UCSD-AML1 (cell line): ENCODE measurements at regions not wholly inside any gene's neighbourhood (a gene's known extent, or its start where the extent isn't known, plus 50 kb on each side); places are given as distances from the start of the nearest gene placed in this dataset.
"Not testable (repeated sequence)": the region's sequence is repeated elsewhere in the genome, so short reads cannot be mapped to it uniquely, and the experiment has no call there.

Experiments used
- DNase-seq: peaks from one replicate; lab custom pipeline; 2025; ENCODE audit not compliant: unreplicated experiment; lab: John Stamatoyannopoulos, UW

DNA sequence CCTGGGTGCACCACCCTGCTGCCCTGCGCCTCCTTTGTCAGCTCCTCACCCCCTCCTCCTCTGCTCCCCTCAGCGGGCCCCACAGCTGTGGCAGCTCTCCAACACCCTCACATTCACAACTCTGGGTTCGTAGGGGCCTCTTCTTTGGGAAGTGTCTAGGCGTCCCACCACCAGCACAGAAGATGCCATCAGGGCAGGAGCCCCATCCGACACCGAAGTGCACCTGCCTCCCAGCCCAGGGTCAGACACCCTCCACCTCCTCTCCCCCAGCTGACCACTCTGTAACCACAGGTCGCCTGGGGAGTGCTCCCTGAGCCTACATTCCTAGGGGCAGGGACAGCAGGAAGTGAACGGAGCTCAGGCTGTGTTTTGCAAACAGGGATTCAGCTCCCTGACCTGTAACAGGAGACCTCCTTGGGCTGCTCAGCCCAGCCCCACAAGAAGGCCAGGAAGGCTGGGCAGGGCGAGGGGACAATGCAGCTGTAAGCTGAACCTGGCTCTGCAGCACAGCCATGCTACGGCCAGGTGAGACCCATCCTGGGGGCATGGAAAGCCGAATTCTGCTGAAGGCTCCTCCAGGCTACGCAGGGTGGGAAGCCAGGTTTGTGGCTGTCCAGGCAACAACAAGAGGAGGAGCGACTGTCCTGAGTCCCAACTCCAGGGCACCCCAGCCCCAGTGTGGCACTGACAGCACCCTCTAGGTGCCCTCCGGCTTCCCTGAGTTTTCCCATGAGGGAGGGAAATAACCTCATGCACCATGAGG lies 269.0 kb downstream of the GOLGA6L6 start:
- no peak for DNase-seq

DNA sequence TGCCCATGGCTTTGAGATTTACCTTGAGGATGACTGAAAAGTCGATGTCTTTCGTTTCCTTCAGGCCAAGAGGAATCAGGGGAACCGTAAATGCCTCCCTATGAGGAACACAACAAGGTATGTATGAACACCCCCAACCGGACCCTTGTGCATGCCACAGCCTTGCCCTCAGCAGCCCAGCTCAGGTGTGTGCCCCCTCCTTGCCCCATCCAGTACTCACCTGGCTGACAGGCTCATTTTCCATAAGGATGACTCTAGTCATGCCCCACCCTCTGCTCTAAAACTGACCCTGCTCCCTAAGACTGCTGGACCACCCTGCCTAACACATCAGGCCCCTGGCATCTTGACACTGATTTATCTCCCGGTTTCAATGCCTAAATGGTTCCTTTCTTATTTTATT lies 270.0 kb downstream of the GOLGA6L6 start:
- no peak for DNase-seq

GRCh38 chr15:20269956-20270355 lies 271.6 kb downstream of the GOLGA6L6 start:
- DNase-seq, result not testable (repeated sequence)

DNA sequence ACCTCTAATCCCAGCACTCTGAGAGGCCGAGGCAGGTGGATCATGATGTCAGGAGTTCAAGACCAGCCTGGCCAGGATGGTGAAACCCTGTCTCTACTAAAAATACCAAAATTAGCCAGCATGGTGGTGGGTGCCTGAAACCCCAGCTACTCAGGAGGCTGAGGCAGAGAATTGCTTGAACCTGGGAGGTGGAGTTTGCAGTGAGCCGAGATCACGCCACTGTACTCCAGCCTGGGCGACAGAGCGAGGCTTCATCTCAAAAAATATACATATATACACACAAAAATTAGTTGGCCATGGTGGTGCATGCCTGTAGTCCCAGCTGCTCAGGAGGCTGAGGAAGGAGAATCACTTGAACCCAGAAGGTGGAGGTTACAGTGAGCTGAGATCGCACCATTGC lies 273.6 kb downstream of the GOLGA6L6 start:
- not testable (repeated sequence) for DNase-seq

- not testable (repeated sequence) for DNase-seq
Observed at GRCh38 chr15:20267051-20267730, 274.4 kb downstream of the GOLGA6L6 start.

DNA sequence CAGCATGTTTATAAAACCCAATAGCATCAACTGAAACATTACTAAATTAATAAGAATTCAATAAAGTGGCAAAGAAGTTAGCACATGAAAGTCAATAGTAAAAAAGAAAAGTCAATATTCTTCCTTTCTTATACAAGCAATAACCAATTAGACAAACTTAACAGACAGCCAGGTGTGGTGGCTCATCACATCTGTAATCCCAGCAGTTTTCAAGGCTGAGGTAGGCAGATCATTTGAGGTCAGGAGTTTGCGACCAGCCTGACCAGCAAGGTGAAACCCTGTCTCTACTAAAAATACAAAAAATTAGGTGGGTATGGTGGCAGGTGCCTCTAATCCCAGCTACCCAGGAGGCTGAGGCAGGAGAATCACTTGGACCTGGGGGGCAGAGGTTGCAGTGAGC lies 275.9 kb downstream of the GOLGA6L6 start:
- DNase-seq, result not testable (repeated sequence)

- DNase-seq, result not testable (repeated sequence)
Observed at GRCh38 chr15:20261321-20262280, 280.0 kb downstream of the GOLGA6L6 start.

- DNase-seq, result not testable (repeated sequence)
Observed at GRCh38 chr15:20260650-20261049, 280.9 kb downstream of the GOLGA6L6 start.

- DNase-seq, result not testable (repeated sequence)
Observed at GRCh38 chr15:20259559-20260190, 281.9 kb downstream of the GOLGA6L6 start.

DNA sequence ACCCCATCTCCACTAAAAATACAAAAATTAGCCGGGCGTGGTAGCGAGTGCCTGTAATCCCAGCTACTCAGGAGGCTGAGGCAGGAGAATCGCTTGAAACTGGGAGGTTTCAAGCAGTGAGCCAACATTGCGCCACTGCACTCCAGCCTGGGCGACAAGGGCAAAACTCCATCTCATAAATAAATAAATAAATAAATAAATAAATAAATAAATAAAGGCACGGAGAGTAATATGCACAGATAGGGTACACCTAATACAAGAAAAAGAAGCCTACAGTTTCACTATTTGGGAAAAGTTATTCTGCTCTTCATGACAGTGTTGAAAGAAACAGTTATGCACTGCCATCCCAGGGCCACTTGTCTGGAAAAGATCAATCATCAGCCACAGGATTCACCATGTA lies 285.2 kb downstream of the GOLGA6L6 start:
- not testable (repeated sequence) for DNase-seq

DNA sequence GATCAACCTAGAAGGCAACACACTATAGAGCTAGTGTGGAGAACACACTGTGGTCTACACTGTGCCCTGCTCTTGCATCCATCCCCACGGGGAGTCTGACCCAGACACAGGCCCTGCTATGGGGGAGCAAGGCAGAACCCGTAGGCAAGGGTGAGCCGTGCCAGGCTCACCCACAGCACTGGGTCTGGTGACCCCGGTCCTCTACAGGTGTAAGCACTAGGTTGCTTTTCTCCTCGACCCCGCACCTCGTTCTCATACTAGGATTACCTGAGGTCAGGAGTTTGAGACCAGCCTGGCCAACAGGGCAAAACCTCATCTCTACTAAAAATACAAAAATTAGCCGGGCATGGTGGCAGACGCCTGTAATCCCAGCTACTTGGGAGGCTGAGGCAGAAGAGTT lies 286.0 kb downstream of the GOLGA6L6 start:
- not testable (repeated sequence) for DNase-seq

DNA sequence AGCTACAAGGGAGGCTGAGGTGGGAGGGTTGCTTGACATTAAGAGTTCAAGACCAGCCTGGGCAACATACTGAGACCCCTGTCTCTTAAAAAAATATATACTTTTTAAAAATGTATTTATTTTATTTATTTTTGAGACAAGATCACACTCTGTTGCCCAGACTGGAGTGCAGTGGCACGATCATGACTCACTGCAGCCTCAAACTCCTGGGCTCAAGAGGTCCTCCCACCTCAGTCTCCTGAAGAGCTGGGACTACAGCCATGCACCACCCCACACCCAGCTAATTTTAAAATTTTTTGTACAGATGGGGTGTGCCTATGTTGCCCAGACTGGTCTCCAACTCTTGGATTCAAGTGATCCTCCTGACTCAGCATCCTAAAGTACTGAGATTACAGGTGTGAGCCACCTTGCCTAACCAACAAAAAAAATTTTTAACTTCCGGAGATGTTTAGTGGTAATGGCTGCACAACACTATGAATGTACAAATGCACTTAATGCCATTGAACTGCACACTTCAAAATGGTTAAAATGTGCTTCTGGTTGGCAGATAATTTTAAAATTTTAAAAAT lies 288.5 kb downstream of the GOLGA6L6 start:
- DNase-seq, result not testable (repeated sequence)

GRCh38 chr15:20252040-20252439 lies 289.6 kb downstream of the GOLGA6L6 start:
- not testable (repeated sequence) for DNase-seq

DNA sequence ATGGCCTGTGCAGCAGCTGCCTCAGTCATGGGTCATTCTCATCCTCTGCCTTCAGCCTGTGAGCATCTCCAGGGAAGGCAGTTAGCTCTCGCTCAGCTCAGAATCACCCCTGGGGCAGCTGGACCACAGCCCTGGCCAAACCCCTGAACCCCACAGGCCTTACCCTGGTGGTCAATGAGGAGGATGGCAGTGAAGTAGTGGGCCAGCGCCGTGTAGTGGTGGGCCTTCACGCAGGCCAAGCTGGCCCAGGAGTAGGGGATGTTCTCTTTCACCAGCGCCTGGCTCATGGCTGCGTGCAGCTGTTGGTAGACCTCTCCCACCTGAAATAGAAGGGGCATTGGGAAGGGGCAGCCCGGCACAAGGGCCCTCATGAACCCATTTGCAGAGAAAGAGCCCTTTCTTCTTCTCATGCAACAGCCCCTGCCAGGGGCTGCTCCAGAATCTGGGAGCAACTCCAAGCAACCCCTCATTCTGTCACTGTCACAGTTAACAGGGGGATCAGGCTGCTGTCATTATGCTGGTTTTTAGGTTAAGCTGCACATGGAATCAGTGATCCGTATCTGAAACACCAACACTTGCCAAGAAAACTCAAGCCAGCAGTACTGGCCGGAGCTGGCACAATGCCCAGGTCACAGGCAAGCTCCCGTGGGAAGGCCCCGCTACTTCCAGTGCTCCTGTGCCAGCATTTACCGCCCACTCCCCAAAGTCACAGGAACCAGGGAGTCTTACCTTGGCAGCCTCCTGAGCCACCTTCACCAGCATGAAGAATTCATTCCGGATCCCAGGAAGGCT lies 290.2 kb downstream of the GOLGA6L6 start:
- DNase-seq, result not testable (repeated sequence)

- not testable (repeated sequence) for DNase-seq
Observed at GRCh38 chr15:20250206-20250605, 291.4 kb downstream of the GOLGA6L6 start.

- DNase-seq, result not testable (repeated sequence)
Observed at GRCh38 chr15:20249677-20249970, 292.0 kb downstream of the GOLGA6L6 start.

GRCh38 chr15:20248434-20248833 lies 293.2 kb downstream of the GOLGA6L6 start:
- DNase-seq, result not testable (repeated sequence)

- not testable (repeated sequence) for DNase-seq
Observed at GRCh38 chr15:20247137-20247536, 294.5 kb downstream of the GOLGA6L6 start.

GRCh38 chr15:20246624-20247023 lies 295.0 kb downstream of the GOLGA6L6 start:
- DNase-seq, result not testable (repeated sequence)

- DNase-seq, result not testable (repeated sequence)
Observed at GRCh38 chr15:20245856-20246255, 295.7 kb downstream of the GOLGA6L6 start.
